HCT116 (cell line): ENCODE measurements at regions not wholly inside any gene's neighbourhood (a gene's known extent, or its start where the extent isn't known, plus 50 kb on each side); places are given as distances from the start of the nearest gene placed in this dataset.

Experiments
- ATF3 ChIP-seq: IDR thresholded peaks from 2 replicates; pipeline ENCODE4 v1.6.1; 2012
- CEBPB ChIP-seq: IDR thresholded peaks from 2 replicates; pipeline ENCODE4 v1.6.1; 2012; ENCODE audit warnings: low read depth
- CTCF ChIP-seq, 3 experiments: fragments of 200-600 bp in 1 of 3; sonication (generic) in 1 of 3; IDR thresholded peaks in 2 of 3; conservative IDR thresholded peaks in 1 of 3; 2 replicates each; pipeline ENCODE4 v1.5.1; 2012 to 2017; ENCODE audit warnings: low read depth in 2 of 3, low read length in 2 of 3, antibody characterized with exemption in 1 of 3, borderline replicate concordance in 1 of 3, control low read depth in 1 of 3, mild to moderate bottlenecking in 1 of 3, mixed read lengths in 1 of 3, mixed run types in 1 of 3, moderate library complexity in 1 of 3; ENCODE audit not compliant: insufficient read depth in 1 of 3
- ELF1 ChIP-seq: IDR thresholded peaks from 2 replicates; pipeline ENCODE4 v1.6.1; 2012; ENCODE audit warnings: low read depth, borderline replicate concordance
- EZH2 ChIP-seq: fragments of 200-600 bp; sonication (generic); IDR thresholded peaks from 2 replicates; pipeline ENCODE4 v1.6.1; 2017; ENCODE audit warnings: antibody characterized with exemption, mixed run types
- EZH2phosphoT487 ChIP-seq: fragments of 200-600 bp; IDR thresholded peaks from 2 replicates; pipeline ENCODE4 v1.6.1; 2018; ENCODE audit warnings: antibody characterized with exemption, borderline replicate concordance
- MAX ChIP-seq: IDR thresholded peaks from 2 replicates; pipeline ENCODE4 v1.6.1; 2012
- POLR2A ChIP-seq: IDR thresholded peaks from 2 replicates; pipeline ENCODE4 v1.7.0; 2011; ENCODE audit warnings: borderline replicate concordance; ENCODE audit not compliant: insufficient read depth, insufficient read length; ENCODE audit errors: extremely low read depth
- POLR2AphosphoS5 ChIP-seq: IDR thresholded peaks from 2 replicates; pipeline ENCODE4 v1.6.1; 2011; ENCODE audit warnings: mild to moderate bottlenecking, low read depth, low read length, moderate library complexity
- RAD21 ChIP-seq: IDR thresholded peaks from 2 replicates; pipeline ENCODE4 v1.6.1; 2012; ENCODE audit warnings: low read depth, mild to moderate bottlenecking
- SP1 ChIP-seq: IDR thresholded peaks from 2 replicates; pipeline ENCODE4 v1.6.1; 2012; ENCODE audit warnings: low read depth
- YY1 ChIP-seq: IDR thresholded peaks from 2 replicates; pipeline ENCODE4 v1.6.1; 2011; ENCODE audit warnings: low read length, low read depth, moderate library complexity, mild to moderate bottlenecking; ENCODE audit not compliant: insufficient replicate concordance; ENCODE audit errors: extremely low read depth
- ZBTB33 ChIP-seq: IDR thresholded peaks from 2 replicates; pipeline ENCODE4 v1.6.1; 2011; ENCODE audit warnings: mild to moderate bottlenecking, low read length, moderate library complexity; ENCODE audit not compliant: insufficient replicate concordance; ENCODE audit errors: extremely low read depth

GRCh38 chr5:168162464-168162863, 129.0 kb upstream of the WWC1 start:
- no peak for TF ChIP-seq SP1
- no peak for TF ChIP-seq POLR2A
- no peak for TF ChIP-seq CTCF (IDR thresholded peaks at IDR 0.05 in 2 of 3, conservative IDR thresholded peaks at IDR 0.05 in 1 of 3; ENCODE audit: borderline replicate concordance in 1 of 3, insufficient read depth in 1 of 3, low read depth in 2 of 3, low read length in 2 of 3)
- TF ChIP-seq ELF1, result no peak
- no peak for TF ChIP-seq CEBPB
- TF ChIP-seq ZBTB33, result no peak
- TF ChIP-seq YY1, result no peak
- TF ChIP-seq POLR2AphosphoS5, result no peak
- no peak for TF ChIP-seq ATF3
- TF ChIP-seq RAD21, result no peak
- TF ChIP-seq EZH2, result no peak
- TF ChIP-seq EZH2phosphoT487, result no peak
- TF ChIP-seq MAX, result no peak
